ENCODE measurements at regions not wholly inside any gene's neighbourhood (a gene's known extent, or its start where the extent isn't known, plus 50 kb on each side); places are given as distances from the start of the nearest gene placed in this dataset.

DNA sequence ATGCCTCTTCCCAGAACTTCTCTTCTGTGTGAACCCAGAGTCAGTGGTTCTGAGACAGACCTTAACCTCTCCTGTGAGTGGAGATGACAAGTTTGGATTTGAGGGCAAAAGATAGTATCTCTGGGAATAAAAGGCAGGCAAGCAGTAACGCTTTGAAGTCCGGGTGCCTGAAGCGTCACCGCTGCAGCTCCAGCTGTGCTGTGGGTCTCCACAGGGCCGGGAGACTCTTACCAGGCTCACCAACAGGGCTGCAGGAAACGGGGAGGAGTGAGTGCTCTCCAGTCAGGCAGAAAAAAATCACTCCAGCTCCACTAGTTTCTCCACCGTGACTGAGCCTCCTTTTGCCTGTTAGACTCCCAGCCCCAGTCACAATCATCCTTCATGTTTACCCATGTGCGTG lies 79.7 kb upstream of the MAP4K4 start:
- no peak for DNase-seq (ENCODE audit: low read depth)
- H3K4me3 ChIP-seq (ENCODE audit: low read depth, low read length): no peak overlapping the region
- TF ChIP-seq, protein P1, sequence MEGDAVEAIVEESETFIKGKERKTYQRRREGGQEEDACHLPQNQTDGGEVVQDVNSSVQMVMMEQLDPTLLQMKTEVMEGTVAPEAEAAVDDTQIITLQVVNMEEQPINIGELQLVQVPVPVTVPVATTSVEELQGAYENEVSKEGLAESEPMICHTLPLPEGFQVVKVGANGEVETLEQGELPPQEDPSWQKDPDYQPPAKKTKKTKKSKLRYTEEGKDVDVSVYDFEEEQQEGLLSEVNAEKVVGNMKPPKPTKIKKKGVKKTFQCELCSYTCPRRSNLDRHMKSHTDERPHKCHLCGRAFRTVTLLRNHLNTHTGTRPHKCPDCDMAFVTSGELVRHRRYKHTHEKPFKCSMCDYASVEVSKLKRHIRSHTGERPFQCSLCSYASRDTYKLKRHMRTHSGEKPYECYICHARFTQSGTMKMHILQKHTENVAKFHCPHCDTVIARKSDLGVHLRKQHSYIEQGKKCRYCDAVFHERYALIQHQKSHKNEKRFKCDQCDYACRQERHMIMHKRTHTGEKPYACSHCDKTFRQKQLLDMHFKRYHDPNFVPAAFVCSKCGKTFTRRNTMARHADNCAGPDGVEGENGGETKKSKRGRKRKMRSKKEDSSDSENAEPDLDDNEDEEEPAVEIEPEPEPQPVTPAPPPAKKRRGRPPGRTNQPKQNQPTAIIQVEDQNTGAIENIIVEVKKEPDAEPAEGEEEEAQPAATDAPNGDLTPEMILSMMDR (conservative IDR thresholded peaks at IDR 0.05; ENCODE audit: low read depth, low read length): no peak

DNA sequence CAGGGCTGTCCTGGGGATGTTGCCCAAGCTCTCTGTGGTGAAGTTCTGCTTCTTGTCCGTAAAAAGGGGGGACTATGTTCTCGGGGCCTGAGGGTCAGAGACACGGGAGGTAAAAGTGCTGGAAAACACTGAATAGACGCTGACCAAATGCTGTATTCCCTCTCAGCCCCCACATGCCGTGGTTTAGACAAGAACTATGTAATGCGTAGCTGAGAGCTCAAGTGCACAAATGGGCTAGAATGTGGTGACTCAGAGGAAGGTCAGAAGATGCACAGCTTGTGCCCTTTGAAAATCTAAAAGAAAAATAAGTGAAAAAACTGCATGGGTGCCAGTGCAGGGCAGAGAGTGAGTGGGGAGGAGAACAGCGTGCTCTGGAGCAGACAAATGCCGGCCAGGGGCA lies 80.3 kb upstream of the MAP4K4 start:
- DNase-seq (ENCODE audit: low read depth): no peak
- H3K4me3 ChIP-seq (ENCODE audit: low read depth, low read length): no peak overlapping the region
- TF ChIP-seq, protein P1 (conservative IDR thresholded peaks at IDR 0.05; ENCODE audit: low read depth, low read length): no peak

DNA sequence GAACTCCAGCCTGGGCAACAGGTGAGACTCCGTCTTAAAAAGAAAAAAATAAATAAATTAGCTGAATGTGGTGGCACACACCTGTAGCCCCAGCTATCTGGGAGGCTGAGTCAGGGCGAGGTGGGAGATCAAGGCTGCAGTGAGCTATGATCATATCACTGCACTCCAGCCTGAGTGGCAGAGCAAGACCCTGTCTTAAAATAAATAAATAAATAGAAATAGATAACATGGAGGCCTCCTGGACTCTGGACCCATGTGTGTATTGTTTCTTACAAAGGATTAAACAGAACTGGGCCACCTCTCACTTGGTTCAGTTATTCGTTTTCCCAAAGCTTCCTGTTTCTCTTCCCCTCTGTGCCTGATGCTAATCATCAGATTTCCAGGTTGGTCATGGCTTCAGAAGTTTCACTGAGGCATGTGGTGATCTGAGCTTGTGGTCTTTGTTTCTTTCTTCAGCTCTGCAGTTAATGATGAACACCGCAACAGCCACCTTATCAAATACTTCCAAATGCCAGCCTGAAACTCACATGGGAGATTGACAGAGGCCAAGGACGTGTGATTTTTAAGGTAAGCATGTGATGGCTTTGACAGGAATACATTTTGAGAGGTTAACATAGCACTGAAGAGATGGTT lies 83.3 kb upstream of the MAP4K4 start:
- no peak for DNase-seq (ENCODE audit: low read depth)

DNA sequence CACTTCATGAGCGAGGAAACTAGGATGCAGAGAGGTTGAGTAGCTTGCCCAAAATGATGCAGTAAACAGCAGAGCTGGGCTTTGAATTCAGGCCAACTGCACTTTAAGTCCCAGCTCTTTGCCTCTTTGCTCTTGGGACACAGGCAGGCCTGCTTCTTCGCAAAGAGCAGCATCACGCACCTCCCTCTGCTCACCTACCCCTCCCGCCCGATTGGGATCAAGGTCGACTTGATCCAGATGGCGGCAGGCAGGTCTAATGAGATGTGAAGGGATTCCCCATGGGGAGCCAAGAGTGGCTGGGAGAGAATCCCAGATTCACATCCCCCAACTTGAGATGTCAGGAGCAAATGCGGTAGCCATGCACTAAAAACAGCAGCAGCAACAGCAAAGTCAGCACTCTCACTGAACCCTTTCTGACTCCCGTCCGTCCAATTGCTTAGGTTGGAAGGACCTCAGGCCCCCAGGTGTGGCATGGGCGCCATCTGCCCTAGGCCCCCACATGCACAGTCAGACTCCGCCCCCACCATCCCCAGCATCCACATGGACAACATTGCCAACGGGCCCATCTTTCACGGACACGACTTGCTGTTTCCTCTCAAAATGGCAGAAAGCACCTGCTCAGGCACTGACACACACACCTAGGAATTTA lies 84.3 kb upstream of the MAP4K4 start:
- no peak overlapping the region for H3K4me3 ChIP-seq (ENCODE audit: low read depth, low read length)
- DNase-seq (ENCODE audit: low read depth): no peak
- TF ChIP-seq, protein P1 (conservative IDR thresholded peaks at IDR 0.05; ENCODE audit: low read depth, low read length): no peak

More for the DNA sequence above, 83.3 kb upstream of the MAP4K4 start:
- H3K4me3 ChIP-seq (ENCODE audit: low read depth, low read length): no peak overlapping the region
- TF ChIP-seq, protein P1 (conservative IDR thresholded peaks at IDR 0.05; ENCODE audit: low read depth, low read length): no peak

DNA sequence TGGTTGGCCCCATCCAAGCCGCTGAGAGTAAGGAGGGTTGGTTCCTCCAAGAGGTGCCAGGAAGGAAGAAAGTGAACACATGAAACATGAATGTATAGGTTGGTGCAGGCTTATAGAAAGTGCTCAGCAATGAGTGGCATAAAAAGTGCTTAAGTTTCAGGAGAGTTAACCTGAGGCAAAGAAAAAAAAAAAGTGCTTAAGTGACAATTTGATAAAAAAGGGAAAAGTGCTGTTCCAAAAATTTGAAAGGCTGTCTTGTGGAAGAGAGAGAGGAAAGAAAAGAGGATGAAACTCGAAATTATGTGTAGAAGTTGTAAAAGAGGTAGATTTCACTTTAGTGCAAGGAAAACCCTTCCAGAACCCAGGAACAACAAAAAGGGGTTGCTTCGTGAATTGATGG lies 85.5 kb upstream of the MAP4K4 start:
- DNase-seq (ENCODE audit: low read depth): no peak
- H3K4me3 ChIP-seq (ENCODE audit: low read depth, low read length): no peak overlapping the region
- TF ChIP-seq, protein P1 (conservative IDR thresholded peaks at IDR 0.05; ENCODE audit: low read depth, low read length): no peak

DNA sequence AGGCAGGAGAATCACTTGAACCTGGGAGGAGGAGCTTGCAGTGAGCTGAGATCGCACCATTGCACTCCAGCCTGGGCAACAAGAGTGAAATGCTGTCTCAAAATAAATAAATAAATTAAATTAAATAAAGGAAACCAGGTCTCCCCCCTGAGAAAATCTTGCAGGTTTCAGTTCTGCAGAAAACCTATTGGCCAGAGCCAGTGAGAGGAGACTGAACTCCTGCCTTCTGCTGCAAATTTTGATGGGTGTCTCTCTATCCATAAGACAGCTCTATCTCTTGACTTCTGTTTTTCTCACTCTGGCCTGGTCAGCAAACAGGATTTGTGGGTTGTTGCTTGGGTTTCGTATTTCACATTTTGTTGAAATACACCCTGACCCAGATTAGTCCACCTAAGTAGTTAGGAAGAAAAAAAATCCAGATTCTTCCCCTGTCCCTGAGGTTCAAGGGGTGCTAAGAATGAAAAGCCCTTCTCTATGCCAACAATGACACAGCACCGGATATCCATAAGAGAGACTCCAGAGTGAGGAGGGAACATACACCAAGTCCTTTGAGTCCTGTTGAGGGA lies 86.7 kb upstream of the MAP4K4 start:
- no peak overlapping the region for H3K4me3 ChIP-seq (ENCODE audit: low read depth, low read length)
- no peak for DNase-seq (ENCODE audit: low read depth)
- TF ChIP-seq, protein P1 (conservative IDR thresholded peaks at IDR 0.05; ENCODE audit: low read depth, low read length): no peak
